ENCODE measurements at regions not wholly inside any gene's neighbourhood (a gene's known extent, or its start where the extent isn't known, plus 50 kb on each side); places are given as distances from the start of the nearest gene placed in this dataset.
"Not testable (repeated sequence)": the region's sequence is repeated elsewhere in the genome, so short reads cannot be mapped to it uniquely, and the experiment has no call there.

- not testable (repeated sequence) for TF ChIP-seq EZH2phosphoT487 (IDR thresholded peaks at IDR 0.05; ENCODE audit: low read depth); CTCF (IDR thresholded peaks at IDR 0.05; ENCODE audit: low read depth, low read length)
Measured at GRCh38 chr1:189644156-189644555, 833.5 kb downstream of the BRINP3 start.

Measured in OCI-LY3 (cell line).